NCI-H69 (cell line): ENCODE measurements at regions not wholly inside any gene's neighbourhood (a gene's known extent, or its start where the extent isn't known, plus 50 kb on each side); places are given as distances from the start of the nearest gene placed in this dataset.

Source experiments
- DNase-seq: peaks from one replicate; lab custom pipeline; 2025; lab: John Stamatoyannopoulos, UW

DNA sequence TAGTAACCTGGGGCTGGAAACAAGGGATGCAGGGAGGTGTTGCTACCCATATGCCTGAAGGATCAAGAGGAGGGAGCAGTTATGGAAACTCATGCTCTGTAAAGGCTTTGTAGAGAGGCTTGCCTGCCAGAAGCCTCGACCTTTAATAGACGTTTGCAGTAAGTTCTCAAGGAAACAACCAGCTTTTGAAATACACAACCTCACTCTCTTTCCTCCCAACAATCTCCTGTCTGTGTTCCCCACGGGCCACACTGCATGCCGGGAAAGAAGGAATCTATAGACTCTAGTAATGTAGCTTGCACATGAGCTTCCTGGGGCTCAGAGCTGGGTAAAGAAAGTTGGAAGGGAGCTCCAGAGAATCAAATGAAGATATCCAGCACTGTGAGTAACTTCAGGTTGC lies 101.6 kb upstream of the PACRGL start:
- no peak for DNase-seq

DNA sequence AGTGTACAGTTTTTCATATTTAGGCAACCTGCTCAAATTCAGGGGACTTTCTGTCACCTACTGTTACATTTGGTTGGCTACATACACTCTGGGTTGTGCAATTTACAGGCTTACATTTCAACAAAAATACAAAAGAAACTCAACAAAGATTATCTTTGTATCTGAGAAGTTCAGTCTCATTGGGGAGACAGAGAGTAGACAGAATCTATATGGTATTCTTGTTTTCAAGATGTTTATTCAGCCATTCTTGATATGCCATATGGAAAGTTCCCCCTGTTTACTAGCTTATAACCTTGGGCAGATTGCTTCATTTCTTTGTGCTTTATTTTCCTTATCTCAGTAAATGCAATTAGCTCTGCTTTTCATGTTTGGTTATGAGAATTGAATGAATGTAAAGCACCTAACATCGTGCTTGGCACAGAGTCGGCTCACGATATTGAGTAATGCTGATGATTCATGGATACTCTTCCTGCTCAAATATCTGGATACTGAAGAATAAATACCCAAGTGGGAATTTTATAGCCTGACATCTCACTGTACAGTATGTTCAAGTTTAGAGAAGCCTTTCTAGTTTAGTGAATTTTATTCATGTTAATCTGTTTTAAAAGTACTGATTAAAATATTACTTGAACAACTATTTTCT lies 96.5 kb upstream of the PACRGL start:
- no peak for DNase-seq

DNA sequence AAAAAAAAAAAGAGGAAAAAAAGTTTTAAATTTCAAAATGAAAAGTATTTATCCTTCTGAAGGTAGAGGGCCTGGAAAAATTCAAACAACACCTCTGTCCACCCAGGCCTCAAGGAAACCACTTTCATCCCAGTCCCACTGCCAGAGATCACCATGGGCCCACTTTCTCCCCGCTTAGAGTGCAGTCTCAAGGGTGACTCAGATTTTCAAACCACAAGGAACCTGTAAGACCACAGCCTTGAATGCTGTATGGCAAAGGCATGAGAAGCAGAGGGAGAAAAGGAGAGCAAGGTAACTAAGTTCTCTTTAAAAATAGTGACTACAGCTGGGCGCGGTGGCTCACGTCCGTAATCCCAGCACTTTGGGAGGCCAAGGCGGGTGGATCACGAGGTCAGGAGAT lies 87.9 kb upstream of the PACRGL start:
- no peak for DNase-seq

DNA sequence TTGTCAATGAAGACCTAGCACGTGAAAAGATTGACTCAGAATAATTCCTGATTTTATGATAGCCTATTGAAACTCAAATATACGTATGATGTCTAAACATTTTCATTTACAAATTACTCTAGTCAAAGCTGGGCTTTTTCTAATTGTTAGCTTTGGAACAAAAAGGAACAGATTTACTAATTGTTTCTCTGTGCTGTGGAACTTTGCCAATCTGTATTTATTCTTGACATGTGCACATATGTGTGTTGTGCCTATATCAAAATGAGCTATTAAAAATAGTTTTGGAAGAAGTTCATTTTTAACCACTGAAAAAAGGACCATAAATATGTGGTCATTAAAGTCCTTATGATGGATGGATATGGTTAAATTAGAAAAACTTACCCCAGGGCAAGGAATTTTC lies 85.4 kb upstream of the PACRGL start:
- no peak for DNase-seq

DNA sequence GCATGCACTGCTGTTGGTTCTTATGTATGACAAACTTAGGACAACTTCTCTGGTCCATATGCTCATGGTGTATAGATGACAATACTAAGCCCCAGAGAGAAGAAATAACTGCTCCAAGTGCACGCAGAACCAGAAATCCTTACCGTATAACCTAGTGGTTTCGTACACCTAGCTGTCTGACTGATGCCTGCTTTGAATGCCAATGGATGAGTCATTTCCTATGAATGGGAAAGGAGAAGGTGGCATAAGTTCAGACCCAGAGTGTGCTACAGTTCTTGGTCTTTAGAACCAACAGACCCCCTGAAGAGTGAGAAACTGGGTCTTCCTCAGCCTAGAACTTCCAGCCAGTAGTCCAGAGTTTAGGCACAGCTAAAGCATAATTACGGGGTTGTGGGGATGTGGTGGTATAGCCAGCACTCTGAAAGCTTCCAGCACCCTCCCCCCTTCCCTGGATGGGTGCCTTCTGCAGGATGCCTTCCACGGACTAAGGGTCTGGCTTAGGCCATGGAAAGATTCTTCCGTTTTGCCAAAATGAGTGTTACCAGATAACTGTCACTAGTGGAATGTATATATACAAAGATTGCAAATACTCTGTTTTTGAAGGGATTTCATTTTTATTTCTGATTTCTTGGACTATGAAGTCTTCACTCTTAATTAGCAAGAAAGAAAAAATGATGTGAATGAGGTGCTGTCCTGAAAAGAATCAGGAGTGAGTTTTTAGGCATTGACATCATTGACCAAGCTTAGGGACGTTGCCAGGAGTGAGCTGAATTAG lies 84.6 kb upstream of the PACRGL start:
- no peak for DNase-seq

DNA sequence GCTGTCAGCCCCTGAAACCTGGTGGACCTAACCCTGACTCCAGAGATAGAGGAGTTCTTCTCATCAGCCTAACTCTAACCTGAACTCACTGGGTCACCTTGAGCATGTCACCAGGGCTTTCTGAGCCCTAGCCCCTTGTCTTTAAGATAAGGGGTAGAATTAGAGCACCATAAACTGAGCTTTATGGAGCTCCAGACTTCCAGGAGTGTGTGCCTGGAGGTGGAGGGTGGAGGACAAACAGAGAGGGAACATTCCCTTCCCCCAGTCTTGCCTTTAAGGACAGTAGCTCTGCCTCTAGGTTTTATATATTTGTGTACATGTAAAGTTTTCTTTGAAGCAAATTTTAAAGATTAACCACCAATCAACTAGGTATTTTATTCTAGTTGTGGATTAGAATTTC lies 83.9 kb upstream of the PACRGL start:
- DNase-seq = no peak

DNA sequence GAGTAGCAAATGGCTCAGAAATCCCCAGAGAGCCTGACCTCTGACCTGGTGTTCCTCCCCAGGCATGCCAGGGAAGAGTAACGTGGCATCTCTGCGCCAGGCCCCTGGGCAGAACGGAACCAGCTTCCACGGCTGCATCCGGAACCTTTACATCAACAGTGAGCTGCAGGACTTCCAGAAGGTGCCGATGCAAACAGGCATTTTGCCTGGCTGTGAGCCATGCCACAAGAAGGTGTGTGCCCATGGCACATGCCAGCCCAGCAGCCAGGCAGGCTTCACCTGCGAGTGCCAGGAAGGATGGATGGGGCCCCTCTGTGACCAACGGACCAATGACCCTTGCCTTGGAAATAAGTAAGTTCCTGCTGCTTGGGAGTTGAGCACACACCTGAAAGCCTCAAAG lies 83.4 kb upstream of the PACRGL start:
- no peak for DNase-seq

DNA sequence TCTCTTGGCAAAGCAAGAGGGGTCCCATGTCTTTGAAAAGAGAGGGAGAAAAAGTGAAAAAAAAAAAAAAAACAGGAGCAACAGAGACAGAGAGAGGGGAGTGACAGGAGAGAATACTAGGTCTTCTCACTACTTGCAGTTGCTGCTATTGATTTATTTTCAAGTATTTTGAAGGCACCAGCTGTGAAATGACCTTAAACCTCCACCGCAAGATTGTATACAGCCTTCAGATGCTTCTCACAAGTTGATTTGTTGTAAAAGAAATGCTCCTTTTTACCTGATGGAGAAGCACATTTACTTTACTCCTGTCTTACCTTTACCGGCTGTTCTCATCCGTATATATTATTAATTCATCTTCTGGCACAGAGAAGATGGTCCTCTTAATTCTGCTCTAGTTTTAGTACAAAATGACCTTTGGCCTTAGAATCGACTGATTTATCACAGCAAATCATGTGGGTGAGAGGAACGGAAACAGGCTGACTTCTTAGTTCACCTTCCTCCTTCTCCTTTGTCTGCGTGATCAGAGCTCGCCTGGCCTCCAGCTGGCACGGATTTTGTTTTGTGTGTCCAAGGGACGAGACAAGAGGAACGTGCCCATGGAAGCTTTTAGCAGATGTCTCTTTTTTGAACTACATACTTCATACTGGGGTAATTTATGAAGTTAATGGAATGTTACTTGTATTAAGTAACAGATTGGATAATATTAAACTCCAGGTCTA lies 82.4 kb upstream of the PACRGL start:
- peak; percentile 70 for DNase-seq

DNA sequence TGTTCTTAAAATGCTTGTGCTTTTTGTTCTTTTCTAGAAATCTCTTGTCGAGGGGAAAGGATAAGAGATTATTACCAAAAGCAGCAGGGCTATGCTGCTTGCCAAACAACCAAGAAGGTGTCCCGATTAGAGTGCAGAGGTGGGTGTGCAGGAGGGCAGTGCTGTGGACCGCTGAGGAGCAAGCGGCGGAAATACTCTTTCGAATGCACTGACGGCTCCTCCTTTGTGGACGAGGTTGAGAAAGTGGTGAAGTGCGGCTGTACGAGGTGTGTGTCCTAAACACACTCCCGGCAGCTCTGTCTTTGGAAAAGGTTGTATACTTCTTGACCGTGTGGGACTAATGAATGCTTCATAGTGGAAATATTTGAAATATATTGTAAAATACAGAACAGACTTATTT lies 81.5 kb upstream of the PACRGL start:
- DNase-seq = peak; percentile 9

DNA sequence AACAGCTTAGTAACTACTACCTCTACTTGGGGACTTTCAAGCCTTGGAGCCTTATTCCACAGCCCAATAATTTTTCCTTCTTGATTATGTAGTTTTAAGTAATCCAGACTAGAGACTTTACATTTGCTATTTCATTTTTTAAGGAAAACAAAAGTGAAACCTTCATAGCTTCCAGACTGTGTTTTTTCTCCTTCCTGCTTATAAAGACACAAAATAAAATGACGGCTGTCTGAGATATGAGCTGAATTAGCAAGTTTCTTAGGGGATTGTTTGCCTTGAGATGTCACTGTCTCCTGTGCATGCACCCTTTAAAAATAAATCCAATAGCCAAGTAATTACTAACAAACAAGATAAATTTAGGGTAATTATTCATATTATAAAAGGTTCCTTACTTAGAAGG lies 78.8 kb upstream of the PACRGL start:
- no peak for DNase-seq

DNA sequence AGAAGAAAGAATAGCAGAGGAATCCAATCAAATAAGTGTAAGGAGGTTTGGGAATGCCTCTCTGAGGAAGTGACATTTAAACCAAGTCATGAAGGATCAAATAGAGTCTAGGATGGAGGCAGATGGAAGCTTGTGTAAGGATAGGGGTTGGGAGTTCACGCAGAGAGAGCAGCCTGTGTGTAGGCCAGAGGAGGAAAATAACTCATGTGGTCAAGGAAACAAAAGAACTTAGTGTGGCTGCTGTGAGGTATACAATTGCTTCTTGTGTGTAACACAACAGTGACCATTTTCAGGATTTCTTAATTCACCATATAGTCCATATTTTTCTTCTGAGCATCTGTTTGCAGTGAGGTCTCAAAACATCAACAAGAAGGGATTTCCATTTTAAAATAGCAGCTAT lies 77.6 kb upstream of the PACRGL start:
- DNase-seq = no peak

DNA sequence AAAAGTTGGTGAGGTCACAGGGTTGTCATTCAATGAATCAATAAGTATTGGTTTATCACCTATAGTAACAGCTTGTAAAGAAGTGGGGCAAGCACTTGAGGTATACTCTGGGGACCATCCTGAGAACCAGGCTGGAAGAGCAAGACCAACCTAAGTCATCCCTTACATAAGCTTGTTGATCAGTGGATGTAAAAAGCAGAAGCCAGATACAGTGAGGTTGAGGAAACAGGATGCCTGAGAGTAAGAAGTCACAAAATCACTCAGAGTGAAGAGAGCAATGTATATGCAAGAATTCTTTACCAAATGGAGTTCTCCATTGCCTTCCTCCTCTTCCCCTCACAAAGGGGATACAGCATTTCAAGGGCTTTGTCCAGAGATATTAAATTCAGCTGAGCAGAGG lies 76.3 kb upstream of the PACRGL start:
- DNase-seq = no peak

DNA sequence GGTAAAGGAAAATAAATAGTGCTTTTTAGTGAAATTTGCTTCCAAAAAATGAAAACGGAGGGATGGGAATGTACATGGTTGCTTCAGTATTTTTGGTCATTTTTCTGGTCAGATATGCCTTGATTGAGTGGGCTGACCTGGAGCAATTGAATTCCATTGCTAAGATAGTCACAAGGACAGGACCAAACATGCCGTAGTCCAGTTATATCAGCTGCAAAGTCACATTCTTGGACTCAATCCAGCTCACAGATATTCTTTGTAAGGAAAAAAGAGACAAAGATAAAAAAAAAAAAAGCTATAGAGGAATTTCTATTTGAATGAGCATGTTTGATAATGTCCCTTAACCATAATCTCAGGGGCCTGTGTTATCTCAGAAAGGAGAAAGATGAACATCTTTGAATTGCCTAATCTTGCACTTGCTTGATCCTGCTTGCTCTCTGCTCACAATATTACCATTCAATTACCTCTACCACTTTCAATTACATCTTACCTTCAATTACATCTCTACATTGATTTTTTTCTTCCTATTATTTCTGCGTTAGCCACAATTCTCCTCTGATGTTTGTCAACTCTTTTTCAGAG lies 75.4 kb upstream of the PACRGL start:
- DNase-seq = no peak

DNA sequence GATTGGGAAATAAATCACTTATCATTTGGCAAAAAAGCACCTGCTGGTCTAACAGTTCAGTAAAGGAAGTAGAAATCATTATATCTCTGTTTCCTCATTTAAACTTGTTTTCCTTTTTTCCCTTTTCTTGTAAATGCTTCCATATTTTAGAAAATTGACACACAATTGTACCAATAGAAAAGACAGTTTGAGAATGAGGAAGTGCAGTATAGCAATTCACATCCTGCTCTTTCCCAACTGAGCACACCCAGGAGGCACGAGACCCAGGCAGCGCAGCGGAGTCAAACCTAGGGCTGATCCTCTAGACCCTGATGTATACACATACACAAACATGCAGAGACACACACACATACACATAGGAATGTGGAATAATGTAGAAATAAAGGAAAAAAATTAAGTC lies 74.8 kb upstream of the PACRGL start:
- DNase-seq = no peak

DNA sequence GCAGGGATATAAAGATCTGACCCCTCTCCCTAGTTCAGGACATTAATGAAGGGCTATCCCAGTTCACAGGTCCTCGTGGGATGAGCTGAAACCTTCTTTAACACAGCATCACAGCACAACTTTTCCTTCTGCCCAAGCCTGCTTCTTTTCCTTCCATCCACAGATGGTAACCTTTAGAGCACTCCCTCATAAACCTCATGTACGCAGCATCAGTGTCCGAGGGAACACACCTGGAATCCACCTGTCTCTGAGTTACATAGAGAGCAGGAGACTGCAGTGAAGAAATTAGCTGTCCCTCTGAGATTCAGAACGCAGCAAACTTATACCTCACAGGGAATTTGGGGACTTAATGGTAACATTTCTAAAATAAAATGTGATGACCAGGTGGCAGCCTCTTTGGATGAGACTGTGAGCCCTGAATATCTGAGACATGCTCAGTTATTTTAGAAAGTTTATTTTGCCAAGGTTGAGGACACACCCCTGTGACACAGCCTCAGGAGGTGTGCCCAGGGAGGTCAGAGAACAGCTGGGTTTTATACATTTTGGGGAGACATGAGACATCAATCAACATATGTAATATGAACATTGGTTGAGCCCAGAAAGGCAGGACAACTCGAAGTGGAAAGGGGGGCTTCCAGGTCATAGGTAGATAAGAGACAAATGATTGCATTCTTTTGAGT lies 73.8 kb upstream of the PACRGL start:
- no peak for DNase-seq

DNA sequence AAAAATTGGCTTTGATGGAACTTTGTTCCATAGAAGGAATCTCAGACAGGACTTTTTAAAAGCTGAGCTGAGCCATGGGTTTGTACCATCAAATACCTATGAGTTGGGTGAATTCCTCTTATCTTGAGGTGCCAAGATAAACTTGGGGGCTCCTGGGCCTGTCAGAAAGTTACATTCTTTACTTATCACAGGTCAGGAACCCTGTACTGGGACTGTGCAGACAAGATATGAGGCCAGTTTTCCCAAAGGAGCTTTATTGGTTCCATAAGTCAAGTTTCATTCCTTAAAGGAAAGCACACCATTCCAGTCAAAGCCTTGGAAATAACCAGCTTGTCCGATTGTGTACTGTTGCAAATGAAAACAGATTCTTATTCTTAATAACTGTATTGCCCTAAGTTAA lies 72.4 kb upstream of the PACRGL start:
- DNase-seq = no peak

DNA sequence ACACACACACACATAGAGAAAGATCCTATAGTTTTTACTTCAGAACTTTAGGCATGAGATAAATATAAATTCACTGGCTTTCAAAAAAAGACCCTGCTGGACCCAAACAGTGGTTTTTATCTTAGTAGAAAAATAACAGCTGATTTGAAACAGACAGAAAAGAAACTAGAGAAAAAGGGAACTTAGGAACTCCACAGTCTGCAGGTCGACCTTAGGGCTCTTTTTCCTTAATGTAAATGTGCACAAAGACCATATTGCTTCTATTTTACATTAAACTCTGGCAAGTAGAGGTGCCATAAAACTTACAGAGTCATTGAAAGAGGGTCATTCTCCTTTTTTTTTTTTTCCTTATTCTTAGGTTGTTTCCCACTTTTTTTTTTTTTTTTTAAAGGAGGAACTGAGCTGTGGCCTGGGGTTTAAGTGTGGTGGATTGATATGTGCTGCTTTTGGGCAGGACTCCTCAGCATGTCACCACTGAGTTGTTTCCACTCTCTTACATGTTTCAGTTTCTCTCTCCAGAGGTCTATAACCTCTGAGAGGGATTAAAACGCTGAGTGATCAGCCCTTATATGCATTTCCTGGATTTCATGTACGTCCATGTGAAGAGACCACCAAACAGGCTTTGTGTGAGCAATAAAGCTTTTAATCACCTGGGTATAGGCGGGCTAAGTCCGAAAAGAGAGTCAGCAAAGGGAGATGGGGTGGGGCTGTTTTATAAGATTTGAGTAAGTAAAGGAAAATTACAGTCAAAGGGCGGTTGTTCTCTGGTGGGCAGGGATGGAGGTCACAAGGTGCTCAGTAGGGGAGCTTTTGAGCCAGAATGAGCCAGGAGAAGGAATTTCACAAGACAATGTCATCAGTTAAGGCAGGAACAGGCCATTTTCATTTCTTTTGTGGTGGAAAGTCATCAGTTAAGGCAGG lies 70.8 kb upstream of the PACRGL start:
- DNase-seq = no peak

DNA sequence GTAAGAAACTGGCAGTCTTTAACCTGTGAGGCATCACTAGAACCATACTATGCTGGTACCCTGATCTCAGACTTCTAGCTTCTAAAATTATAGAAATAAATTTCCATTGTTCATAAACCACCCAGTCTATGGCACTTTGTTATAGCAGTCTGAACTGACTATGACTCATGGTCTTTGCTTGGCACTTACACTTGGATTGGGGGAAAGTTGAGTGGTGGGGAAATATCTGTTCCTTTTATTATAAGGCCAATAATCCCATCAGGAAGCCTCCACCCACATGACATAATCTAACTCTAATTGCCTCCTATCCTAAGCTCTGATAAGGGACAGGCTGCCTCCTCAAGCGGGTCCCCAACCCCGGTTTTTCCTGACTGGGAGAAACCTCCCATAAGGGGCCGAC lies 61.4 kb upstream of the PACRGL start:
- DNase-seq = peak; percentile 96

DNA sequence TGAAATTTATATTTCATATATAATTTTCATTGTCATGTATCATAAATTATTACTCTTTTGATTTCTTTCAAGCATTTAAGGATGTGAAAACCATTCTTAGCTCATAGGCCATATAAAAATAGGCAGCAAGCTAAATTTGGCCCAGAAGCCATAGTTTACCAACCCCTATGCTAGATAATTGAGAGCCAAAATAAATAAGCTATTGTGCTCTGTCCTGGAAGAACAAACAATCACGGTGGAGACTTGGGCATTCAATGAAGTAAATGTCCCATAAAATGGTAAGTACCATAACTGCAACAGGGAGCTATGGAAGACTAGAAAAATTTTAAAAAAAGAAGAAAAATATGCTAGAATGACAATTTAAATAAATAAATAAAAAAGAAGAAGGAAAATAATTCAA lies 60.9 kb upstream of the PACRGL start:
- peak; percentile 94 for DNase-seq

DNA sequence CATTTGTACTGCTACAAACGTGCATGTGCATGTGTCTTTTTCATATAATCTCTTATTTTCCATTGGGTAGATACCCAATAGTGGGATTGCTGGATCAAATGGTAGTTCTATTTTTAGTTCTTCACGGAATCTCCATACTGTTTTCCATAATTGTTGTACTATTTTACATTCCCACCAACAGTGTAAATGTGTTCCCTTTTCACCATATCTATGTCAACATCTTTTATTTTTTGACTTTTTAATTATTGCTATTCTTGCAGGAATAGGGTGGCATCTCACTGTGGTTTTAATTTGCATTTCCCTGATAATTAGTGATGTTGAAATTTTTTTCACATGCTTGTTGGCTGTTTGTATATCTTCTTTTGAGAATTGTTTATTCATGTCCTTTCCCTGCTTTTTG lies 59.3 kb upstream of the PACRGL start:
- no peak for DNase-seq

DNA sequence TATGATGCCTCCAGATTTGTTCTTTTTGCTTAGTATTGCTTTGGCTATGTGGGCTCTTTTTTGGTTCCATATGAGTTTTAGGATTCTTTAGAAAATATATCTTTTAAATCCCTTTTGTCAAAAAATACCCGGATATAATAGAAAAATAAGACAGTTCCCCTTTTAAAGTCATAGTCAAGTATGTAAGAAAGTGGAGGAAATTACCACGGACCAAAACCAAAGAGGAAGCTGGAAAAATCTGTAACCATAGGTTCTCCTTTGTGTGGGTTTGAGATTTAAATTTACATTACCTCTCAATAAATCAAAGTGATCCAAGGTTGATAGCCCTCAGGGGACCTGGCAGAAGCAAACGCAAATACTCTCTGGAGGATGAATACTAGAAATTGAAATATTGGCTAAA lies 58.3 kb upstream of the PACRGL start:
- peak; percentile 7 for DNase-seq
